A549 (cell line): ENCODE measurements at regions not wholly inside any gene's neighbourhood (a gene's known extent, or its start where the extent isn't known, plus 50 kb on each side); places are given as distances from the start of the nearest gene placed in this dataset.

Source experiments
- CTCF ChIP-seq: fragments of >200 bp; sonication (Bioruptor Twin); formaldehyde crosslinking; IDR thresholded peaks from 3 replicates; pipeline ENCODE4 v1.5.1; 2016
- JUNB ChIP-seq: fragments of >200 bp; sonication (Bioruptor Twin); formaldehyde crosslinking; IDR thresholded peaks from 2 replicates; pipeline ENCODE4 v1.6.1; 2016
- MYC ChIP-seq: IDR thresholded peaks from 2 replicates; pipeline ENCODE4 v1.6.1; 2012; ENCODE audit warnings: mild to moderate bottlenecking, inconsistent platforms, low read length, improper control_type of control experiment, borderline replicate concordance
- RAD21 ChIP-seq, 2 experiments: fragments of >200 bp in 1 of 2; sonication (Bioruptor Twin) in 1 of 2; formaldehyde crosslinking in 1 of 2; IDR thresholded peaks in 1 of 2; conservative IDR thresholded peaks in 1 of 2; 2 replicates in 1 of 2; 3 replicates in 1 of 2; pipeline ENCODE4 v1.6.1; 2012 to 2018; ENCODE audit warnings: inconsistent platforms in 1 of 2
- SMC3 ChIP-seq: fragments of >200 bp; sonication (Bioruptor Twin); formaldehyde crosslinking; IDR thresholded peaks from 3 replicates; pipeline ENCODE4 v1.6.1; 2018; ENCODE audit warnings: inconsistent platforms
- TP53 ChIP-seq: fragments of 250-450 bp; sonication (Bioruptor Pico); IDR thresholded peaks from 2 replicates; pipeline ENCODE4 v1.5.0; 2021; ENCODE audit warnings: mild to moderate bottlenecking, moderate library complexity
- TF ChIP-seq, protein P1 (sequence below): IDR thresholded peaks from 2 replicates; pipeline ENCODE4 v1.6.1; 2012
- TF ChIP-seq, protein P2 (sequence below): fragments of 250-450 bp; sonication (Bioruptor Pico); IDR thresholded peaks from 2 replicates; pipeline ENCODE4 v1.5.0; 2021; ENCODE audit warnings: mild to moderate bottlenecking, moderate library complexity, borderline replicate concordance

GRCh38 chr11:134670247-134670782 is 258.3 kb upstream of the B3GAT1 start:
- TF ChIP-seq CTCF (no peak), JUNB (no peak), MYC (no peak), SMC3 (no peak), RAD21 (conservative IDR thresholded peaks at IDR 0.05 in 1 of 2, IDR thresholded peaks at IDR 0.05 in 1 of 2) (no peak), TP53 (no peak)
- TF ChIP-seq, protein P1, sequence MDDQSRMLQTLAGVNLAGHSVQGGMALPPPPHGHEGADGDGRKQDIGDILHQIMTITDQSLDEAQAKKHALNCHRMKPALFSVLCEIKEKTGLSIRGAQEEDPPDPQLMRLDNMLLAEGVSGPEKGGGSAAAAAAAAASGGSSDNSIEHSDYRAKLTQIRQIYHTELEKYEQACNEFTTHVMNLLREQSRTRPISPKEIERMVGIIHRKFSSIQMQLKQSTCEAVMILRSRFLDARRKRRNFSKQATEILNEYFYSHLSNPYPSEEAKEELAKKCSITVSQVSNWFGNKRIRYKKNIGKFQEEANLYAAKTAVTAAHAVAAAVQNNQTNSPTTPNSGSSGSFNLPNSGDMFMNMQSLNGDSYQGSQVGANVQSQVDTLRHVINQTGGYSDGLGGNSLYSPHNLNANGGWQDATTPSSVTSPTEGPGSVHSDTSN: no peak
- TF ChIP-seq, protein P2, sequence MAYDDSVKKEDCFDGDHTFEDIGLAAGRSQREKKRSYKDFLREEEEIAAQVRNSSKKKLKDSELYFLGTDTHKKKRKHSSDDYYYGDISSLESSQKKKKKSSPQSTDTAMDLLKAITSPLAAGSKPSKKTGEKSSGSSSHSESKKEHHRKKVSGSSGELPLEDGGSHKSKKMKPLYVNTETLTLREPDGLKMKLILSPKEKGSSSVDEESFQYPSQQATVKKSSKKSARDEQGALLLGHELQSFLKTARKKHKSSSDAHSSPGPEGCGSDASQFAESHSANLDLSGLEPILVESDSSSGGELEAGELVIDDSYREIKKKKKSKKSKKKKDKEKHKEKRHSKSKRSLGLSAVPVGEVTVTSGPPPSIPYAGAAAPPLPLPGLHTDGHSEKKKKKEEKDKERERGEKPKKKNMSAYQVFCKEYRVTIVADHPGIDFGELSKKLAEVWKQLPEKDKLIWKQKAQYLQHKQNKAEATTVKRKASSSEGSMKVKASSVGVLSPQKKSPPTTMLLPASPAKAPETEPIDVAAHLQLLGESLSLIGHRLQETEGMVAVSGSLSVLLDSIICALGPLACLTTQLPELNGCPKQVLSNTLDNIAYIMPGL (CRISPR knock-in tag): no peak
